ENCODE measurements at regions not wholly inside any gene's neighbourhood (a gene's known extent, or its start where the extent isn't known, plus 50 kb on each side); places are given as distances from the start of the nearest gene placed in this dataset.

- TF ChIP-seq TAF1 (IDR thresholded peaks at IDR 0.05; ENCODE audit: low read depth, low read length), result no peak
- TF ChIP-seq POLR2A (IDR thresholded peaks at IDR 0.05; ENCODE audit: low read depth, low read length), result no peak
- TF ChIP-seq POU2F2 (IDR thresholded peaks at IDR 0.05; ENCODE audit: low read depth, low read length), result no peak
- TF ChIP-seq POLR2AphosphoS5 (IDR thresholded peaks at IDR 0.05; ENCODE audit: low read depth, low read length), result no peak
Observed at GRCh38 chr19:29380581-29380980, 145.2 kb upstream of the VSTM2B start.
